A673 (cell line): ENCODE measurements at regions not wholly inside any gene's neighbourhood (a gene's known extent, or its start where the extent isn't known, plus 50 kb on each side); places are given as distances from the start of the nearest gene placed in this dataset.

ENCODE experiments used
- EZH2 ChIP-seq: fragments of 200-600 bp; sonication (generic); IDR thresholded peaks from 2 replicates; pipeline ENCODE4 v1.6.1; 2017; ENCODE audit warnings: borderline replicate concordance, low read depth, mild to moderate bottlenecking, mixed read lengths, antibody characterized with exemption, low read length; ENCODE audit not compliant: poor library complexity, severe bottlenecking
- TF ChIP-seq, protein P1 (sequence below): fragments of 300-800, 200-600 bp; sonication (generic); conservative IDR thresholded peaks from 2 replicates; pipeline ENCODE4 v1.5.1; 2017; ENCODE audit warnings: low read depth, mild to moderate bottlenecking, antibody characterized with exemption, low read length, moderate library complexity, mixed read lengths

DNA sequence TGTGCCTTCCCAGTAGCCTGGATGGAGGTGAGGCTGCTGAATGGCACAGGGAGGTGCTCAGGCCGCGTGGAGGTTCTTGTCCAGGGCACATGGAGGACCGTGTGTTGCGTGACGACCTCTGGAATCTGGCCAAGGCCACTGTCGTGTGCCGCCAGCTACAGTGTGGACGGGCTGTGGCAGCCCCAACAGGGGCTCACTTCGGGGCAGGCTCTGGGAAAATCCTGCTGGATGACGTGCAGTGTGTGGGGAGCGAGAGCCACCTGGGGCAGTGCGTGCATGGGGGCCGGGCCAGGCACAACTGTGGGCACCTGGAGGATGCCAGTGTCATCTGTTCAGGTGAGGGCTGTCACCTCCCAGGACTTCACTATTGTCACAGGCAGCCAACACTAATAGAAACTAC is 50.2 kb upstream of the C10orf120 start:
- TF ChIP-seq, protein P1, sequence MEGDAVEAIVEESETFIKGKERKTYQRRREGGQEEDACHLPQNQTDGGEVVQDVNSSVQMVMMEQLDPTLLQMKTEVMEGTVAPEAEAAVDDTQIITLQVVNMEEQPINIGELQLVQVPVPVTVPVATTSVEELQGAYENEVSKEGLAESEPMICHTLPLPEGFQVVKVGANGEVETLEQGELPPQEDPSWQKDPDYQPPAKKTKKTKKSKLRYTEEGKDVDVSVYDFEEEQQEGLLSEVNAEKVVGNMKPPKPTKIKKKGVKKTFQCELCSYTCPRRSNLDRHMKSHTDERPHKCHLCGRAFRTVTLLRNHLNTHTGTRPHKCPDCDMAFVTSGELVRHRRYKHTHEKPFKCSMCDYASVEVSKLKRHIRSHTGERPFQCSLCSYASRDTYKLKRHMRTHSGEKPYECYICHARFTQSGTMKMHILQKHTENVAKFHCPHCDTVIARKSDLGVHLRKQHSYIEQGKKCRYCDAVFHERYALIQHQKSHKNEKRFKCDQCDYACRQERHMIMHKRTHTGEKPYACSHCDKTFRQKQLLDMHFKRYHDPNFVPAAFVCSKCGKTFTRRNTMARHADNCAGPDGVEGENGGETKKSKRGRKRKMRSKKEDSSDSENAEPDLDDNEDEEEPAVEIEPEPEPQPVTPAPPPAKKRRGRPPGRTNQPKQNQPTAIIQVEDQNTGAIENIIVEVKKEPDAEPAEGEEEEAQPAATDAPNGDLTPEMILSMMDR, result no peak
- TF ChIP-seq EZH2, result no peak
